GM23248 (cell line): ENCODE measurements at regions not wholly inside any gene's neighbourhood (a gene's known extent, or its start where the extent isn't known, plus 50 kb on each side); places are given as distances from the start of the nearest gene placed in this dataset.

Source experiments
- DNase-seq: peaks from one replicate; pipeline ENCODE4 v3.0.0-alpha.2; 2015
- H2AFZ ChIP-seq: fragments of 200-600 bp; sonication (generic); 2 replicates; pipeline ENCODE4 v1.6.1; 2016; ENCODE audit warnings: antibody characterized with exemption
- H3F3A ChIP-seq: fragments of 200-600 bp; sonication (generic); 2 replicates; pipeline ENCODE4 v1.6.1; 2016; ENCODE audit warnings: mild to moderate bottlenecking, antibody characterized with exemption, mixed run types; ENCODE audit not compliant: insufficient read depth
- H3K27ac ChIP-seq: fragments of 200-600 bp; sonication (generic); 2 replicates; pipeline ENCODE4 v1.5.1; 2016; ENCODE audit warnings: mild to moderate bottlenecking
- H3K27me3 ChIP-seq: fragments of 200-600 bp; sonication (generic); replicated peaks from 2 replicates; pipeline ENCODE4 v1.6.1; 2016; ENCODE audit warnings: mild to moderate bottlenecking; ENCODE audit not compliant: insufficient read depth
- H3K36me3 ChIP-seq: fragments of 200-600 bp; sonication (generic); 2 replicates; pipeline ENCODE4 v1.6.1; 2016; ENCODE audit warnings: low read depth, mild to moderate bottlenecking
- H3K4me1 ChIP-seq: fragments of 200-600 bp; sonication (generic); 2 replicates; pipeline ENCODE4 v1.6.1; 2016; ENCODE audit warnings: mild to moderate bottlenecking; ENCODE audit not compliant: insufficient read depth
- H3K4me2 ChIP-seq: fragments of 200-600 bp; sonication (generic); one replicate; pipeline ENCODE4 v1.6.1; 2016; ENCODE audit warnings: mild to moderate bottlenecking; ENCODE audit not compliant: unreplicated experiment
- H3K4me3 ChIP-seq: fragments of 200-600 bp; sonication (generic); 2 replicates; pipeline ENCODE4 v1.5.1; 2016; ENCODE audit warnings: mild to moderate bottlenecking
- H3K79me2 ChIP-seq: fragments of 200-600 bp; sonication (generic); 2 replicates; pipeline ENCODE4 v1.6.1; 2016; ENCODE audit warnings: mild to moderate bottlenecking; ENCODE audit not compliant: insufficient read depth
- H3K9ac ChIP-seq: fragments of 200-600 bp; sonication (generic); 2 replicates; pipeline ENCODE4 v1.6.1; 2016; ENCODE audit warnings: mild to moderate bottlenecking
- H3K9me2 ChIP-seq: fragments of 200-600 bp; sonication (generic); 2 replicates; pipeline ENCODE4 v1.6.1; 2016; ENCODE audit warnings: mixed run types, mild to moderate bottlenecking, moderate library complexity; ENCODE audit not compliant: insufficient read depth
- H3K9me3 ChIP-seq: fragments of 200-600 bp; sonication (generic); one replicate; pipeline ENCODE4 v1.6.1; 2017; ENCODE audit warnings: low read depth
- H4K20me1 ChIP-seq: fragments of 200-600 bp; sonication (generic); 2 replicates; pipeline ENCODE4 v1.6.0; 2016; ENCODE audit not compliant: insufficient read depth
- EZH2 ChIP-seq: fragments of 200-600 bp; sonication (generic); IDR thresholded peaks from 2 replicates; pipeline ENCODE4 v1.6.1; 2018; ENCODE audit warnings: antibody characterized with exemption, mild to moderate bottlenecking; ENCODE audit not compliant: insufficient read depth, poor library complexity, severe bottlenecking
- EZH2phosphoT487 ChIP-seq: fragments of 200-600 bp; sonication (generic); IDR thresholded peaks from 2 replicates; pipeline ENCODE4 v1.6.1; 2018; ENCODE audit warnings: antibody characterized with exemption, moderate library complexity, mild to moderate bottlenecking, low read depth; ENCODE audit not compliant: insufficient read depth
- WGBS, 2 experiments: methylation state at CpG; one replicate each; pipeline ENCODE4 v1.1.6; 2015 to 2017; ENCODE audit warnings: low lambda C conversion rate in 2 of 2, low coverage in 1 of 2; ENCODE audit errors: missing lambda C conversion rate in 2 of 2; 5-methylcytosine and 5-hydroxymethylcytosine counted together
- in situ Hi-C: fragments of 300-500 bp; cut with MboI; formaldehyde crosslinking; loops from 2 replicates; pipeline ENCODE4 v1.15.0; 2020

GRCh38 chr6:153729189-153729588 lies 309.9 kb upstream of the OPRM1 start:
- H3K27me3 ChIP-seq = no peaks in the 10 kb centered on the region
- H3K36me3 ChIP-seq = no peaks in the 10 kb centered on the region
- H2AFZ ChIP-seq = no peak overlapping the region
- no peaks in the 10 kb centered on the region for H3K9me3 ChIP-seq
- no peak for DNase-seq
- no peak for TF ChIP-seq EZH2
- no peak for TF ChIP-seq EZH2phosphoT487
- no peak overlapping the region for H3K4me2 ChIP-seq
- no peaks in the 10 kb centered on the region for H3K9me2 ChIP-seq
- no peak overlapping the region for H3K9ac ChIP-seq
- H4K20me1 ChIP-seq = no peaks in the 10 kb centered on the region
- no peak overlapping the region for H3K27ac ChIP-seq
- H3K79me2 ChIP-seq = no peaks in the 10 kb centered on the region
- 6 to 10% methylated on average over 2 of the region's 2 CpGs for WGBS, 2 experiments
- H3K4me1 ChIP-seq = no peaks in the 10 kb centered on the region
- in situ Hi-C loops = no loop called here
- no peaks in the 10 kb centered on the region for H3F3A ChIP-seq
- H3K4me3 ChIP-seq = no peak overlapping the region

- Histone ChIP-seq H3K4me3 (no peak overlapping the region), H3F3A (no peaks in the 10 kb centered on the region), H4K20me1 (no peaks in the 10 kb centered on the region), H3K4me1 (no peaks in the 10 kb centered on the region), H3K9me3 (no peaks in the 10 kb centered on the region), H3K9ac (no peak overlapping the region), H2AFZ (no peak overlapping the region), H3K4me2 (no peak overlapping the region), H3K36me3 (no peaks in the 10 kb centered on the region), H3K79me2 (no peaks in the 10 kb centered on the region), H3K9me2 (no peaks in the 10 kb centered on the region), H3K27me3 (no peaks in the 10 kb centered on the region), H3K27ac (no peak overlapping the region)
- in situ Hi-C loops = no loop called here
- 13 to 42% methylated on average over 1 of the region's 1 CpG for WGBS, 2 experiments
- TF ChIP-seq EZH2phosphoT487 (no peak), EZH2 (no peak)
- DNase-seq = peak; percentile 2
Measured at GRCh38 chr6:153727885-153728284, 311.2 kb upstream of the OPRM1 start.

- DNase-seq = no peak
- in situ Hi-C loops = no loop called here
Measured at GRCh38 chr6:153725456-153725855, 313.6 kb upstream of the OPRM1 start.

GRCh38 chr6:153720732-153721131 lies 318.3 kb upstream of the OPRM1 start:
- no peaks in the 10 kb centered on the region for H3K9me2 ChIP-seq
- H3K9ac ChIP-seq = no peak overlapping the region
- no peak overlapping the region for H3K27ac ChIP-seq
- H3K4me3 ChIP-seq = no peak overlapping the region
- no peaks in the 10 kb centered on the region for H3K36me3 ChIP-seq
- in situ Hi-C loops = no loop called here
- DNase-seq = no peak
- no peak overlapping the region for H3K4me2 ChIP-seq
- H3K9me3 ChIP-seq = no peaks in the 10 kb centered on the region
- H2AFZ ChIP-seq = no peak overlapping the region
- no peak for TF ChIP-seq EZH2phosphoT487
- TF ChIP-seq EZH2 = no peak
- H3K79me2 ChIP-seq = no peaks in the 10 kb centered on the region
- H3K4me1 ChIP-seq = no peaks in the 10 kb centered on the region
- no peaks in the 10 kb centered on the region for H4K20me1 ChIP-seq
- no peaks in the 10 kb centered on the region for H3K27me3 ChIP-seq
- H3F3A ChIP-seq = no peaks in the 10 kb centered on the region

More at GRCh38 chr6:153725456-153725855, 313.6 kb upstream of the OPRM1 start:
- Histone ChIP-seq H3K36me3 (no peaks in the 10 kb centered on the region), H3K4me1 (no peaks in the 10 kb centered on the region), H3K27ac (no peak overlapping the region), H2AFZ (no peak overlapping the region), H3K9me3 (no peaks in the 10 kb centered on the region), H3K4me2 (no peak overlapping the region), H3K9me2 (no peaks in the 10 kb centered on the region), H3K27me3 (no peaks in the 10 kb centered on the region), H3K79me2 (no peaks in the 10 kb centered on the region), H4K20me1 (no peaks in the 10 kb centered on the region), H3F3A (no peaks in the 10 kb centered on the region), H3K9ac (no peak overlapping the region), H3K4me3 (no peak overlapping the region)
- TF ChIP-seq EZH2 (no peak), EZH2phosphoT487 (no peak)
- 0 to 9% methylated on average over 3 of the region's 3 CpGs for WGBS, 2 experiments

GRCh38 chr6:153705429-153705828 lies 333.6 kb upstream of the OPRM1 start:
- Histone ChIP-seq H3K36me3 (no peaks in the 10 kb centered on the region), H3K4me1 (no peaks in the 10 kb centered on the region)
- DNase-seq = no peak

More at GRCh38 chr6:153705429-153705828, 333.6 kb upstream of the OPRM1 start:
- Histone ChIP-seq H3K79me2 (no peaks in the 10 kb centered on the region), H3K9me2 (no peaks in the 10 kb centered on the region), H3K27ac (no peak overlapping the region), H3K4me3 (no peak overlapping the region), H3F3A (no peaks in the 10 kb centered on the region), H3K9me3 (no peaks in the 10 kb centered on the region), H3K4me2 (no peak overlapping the region), H2AFZ (no peak overlapping the region), H3K27me3 (no peaks in the 10 kb centered on the region), H3K9ac (no peak overlapping the region), H4K20me1 (no peaks in the 10 kb centered on the region)
- TF ChIP-seq EZH2phosphoT487 (no peak), EZH2 (no peak)
- in situ Hi-C loops = no loop called here
